ENCODE measurements at regions not wholly inside any gene's neighbourhood (a gene's known extent, or its start where the extent isn't known, plus 50 kb on each side); places are given as distances from the start of the nearest gene placed in this dataset.

DNA sequence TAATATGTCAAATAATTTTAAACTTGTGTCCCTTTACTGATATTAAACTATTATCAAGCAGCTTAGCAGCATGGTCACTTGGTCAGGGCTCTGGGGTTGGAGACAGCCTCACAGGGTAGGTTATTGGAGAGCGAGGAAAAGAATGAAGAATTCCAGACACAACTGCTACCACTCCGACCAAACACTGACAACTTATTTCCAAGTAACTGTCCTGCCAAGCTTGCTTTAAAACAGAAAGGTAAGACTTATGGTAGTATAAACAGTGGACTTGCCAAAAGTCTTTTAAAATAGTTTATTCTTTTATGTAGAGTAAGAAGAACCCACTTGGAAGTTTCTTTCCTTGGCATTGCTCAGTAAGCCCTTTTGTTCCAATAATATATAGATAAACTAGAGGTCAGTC, 364.1 kb downstream of the DEPDC1B start:
- no peak for DNase-seq (ENCODE audit: low spot score)

DNA sequence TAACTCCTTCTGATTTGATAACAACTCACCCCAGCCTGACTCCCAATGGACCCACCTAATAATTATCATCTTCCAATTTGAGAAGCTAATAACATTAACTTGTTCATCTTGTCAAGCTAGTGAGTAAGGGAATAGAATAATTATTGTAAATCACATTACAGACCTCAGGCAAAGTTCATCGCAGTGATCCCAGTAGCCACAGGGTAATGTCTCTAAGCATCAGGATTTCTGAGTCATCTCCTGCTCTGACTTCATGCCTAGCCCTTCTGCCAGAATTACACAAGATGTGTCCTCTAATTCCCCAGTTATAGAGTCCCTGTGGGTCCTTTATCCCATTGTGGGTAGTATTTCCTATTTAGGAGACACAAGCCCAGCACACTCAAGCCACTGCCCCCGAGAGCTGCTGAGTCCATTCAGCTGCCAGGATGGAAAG, 365.7 kb downstream of the DEPDC1B start:
- peak; percentile 61 for DNase-seq (ENCODE audit: low spot score)

DNA sequence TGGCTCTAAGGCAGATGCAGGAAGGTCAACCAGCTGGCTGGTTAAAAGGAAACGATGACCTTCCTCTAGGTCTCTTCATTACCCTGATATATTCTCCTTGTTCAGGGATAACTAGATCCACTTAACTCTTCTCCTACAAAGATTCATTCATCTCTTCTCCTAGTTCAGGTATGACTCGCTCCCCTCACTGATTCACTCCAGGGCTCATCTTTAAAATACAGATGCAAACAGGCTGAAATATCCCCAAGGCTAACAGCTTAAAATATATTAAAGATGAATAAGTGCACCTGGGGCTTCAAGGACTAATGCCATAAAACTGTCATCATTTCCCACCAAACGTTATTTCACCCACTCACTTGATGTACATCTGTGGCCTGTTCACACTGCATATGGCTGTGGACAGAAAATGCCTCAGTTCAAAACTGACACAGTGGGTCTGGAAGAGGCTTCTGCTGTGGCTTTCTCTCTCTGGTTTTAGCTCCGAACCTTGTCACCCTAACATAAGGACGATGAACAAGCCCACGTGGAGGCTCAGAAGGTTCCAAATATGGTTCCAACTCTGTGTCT, 366.9 kb downstream of the DEPDC1B start:
- DNase-seq (ENCODE audit: low spot score), result peak; percentile 46

DNA sequence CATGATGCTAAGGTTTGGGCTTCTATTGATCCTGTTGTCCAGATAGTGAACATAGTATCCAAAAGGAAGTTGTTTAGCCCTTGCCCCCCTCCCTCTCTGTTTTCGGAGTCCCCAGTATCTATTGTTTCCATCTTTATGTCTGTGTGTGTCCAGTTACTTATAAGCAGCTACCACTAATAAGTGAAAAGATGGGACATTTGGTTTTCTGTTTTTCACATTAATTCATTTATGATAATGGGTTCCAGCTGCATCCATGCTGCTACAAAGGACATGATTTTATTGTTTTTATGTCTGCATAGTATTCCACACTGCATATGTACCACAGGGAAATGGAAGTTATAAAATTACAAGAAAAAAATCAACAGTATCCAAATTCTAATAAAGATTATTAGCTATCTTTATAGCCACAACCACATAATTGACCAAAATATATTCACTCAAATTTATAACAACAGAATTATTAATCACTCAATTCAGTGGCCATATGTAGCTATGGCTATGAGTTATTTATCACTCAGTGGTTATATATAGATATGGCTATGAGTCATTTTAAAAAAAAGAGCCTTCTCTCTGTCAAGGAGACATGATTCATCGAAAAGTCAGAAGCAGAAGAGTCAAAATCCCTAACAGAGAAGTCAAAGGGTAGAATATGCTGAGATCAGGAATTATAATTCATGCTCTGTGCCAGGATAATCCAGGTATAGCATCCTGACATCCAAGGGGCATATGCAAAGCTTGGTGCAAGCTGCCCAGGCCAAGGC, 367.5 kb downstream of the DEPDC1B start:
- DNase-seq (ENCODE audit: low spot score), result peak; percentile 62

DNA sequence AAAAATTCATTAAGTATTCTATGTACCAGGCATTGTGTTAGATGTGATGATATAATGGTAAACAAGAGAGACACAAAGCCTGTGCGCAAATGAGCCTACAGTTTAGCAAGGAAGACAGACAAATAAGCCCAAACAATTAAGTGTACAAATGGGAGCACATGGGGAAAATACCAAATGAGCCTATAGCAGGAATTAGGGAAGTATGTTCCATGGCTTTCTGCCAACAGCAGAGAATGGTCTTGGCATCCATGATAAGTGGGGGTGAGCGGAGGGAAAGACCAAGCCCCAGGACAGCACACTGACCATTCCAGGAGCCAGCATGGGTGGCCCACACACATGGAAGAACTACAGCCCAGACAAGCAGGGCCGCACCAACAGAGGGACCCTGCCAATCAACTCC, 369.7 kb downstream of the DEPDC1B start:
- DNase-seq (ENCODE audit: low spot score), result no peak

DNA sequence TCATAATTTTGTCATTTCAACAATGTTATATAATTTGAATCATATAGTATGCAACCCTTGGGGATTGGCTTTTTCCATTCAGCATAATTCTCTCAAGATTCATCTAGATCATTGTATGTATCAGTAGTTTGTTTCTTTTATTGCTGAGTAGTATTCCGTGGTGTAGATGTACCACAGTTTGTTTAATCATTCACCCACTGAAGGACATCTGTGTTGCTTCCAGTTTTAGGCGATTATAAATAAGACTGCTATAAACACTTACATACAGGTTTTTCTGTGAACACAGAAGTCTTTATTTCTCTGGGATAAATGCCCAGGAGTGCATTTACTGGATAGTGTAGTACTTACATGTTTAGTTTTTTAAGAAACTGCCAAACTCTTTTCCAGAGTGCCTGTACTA, 374.1 kb downstream of the DEPDC1B start:
- no peak for DNase-seq (ENCODE audit: low spot score)

DNA sequence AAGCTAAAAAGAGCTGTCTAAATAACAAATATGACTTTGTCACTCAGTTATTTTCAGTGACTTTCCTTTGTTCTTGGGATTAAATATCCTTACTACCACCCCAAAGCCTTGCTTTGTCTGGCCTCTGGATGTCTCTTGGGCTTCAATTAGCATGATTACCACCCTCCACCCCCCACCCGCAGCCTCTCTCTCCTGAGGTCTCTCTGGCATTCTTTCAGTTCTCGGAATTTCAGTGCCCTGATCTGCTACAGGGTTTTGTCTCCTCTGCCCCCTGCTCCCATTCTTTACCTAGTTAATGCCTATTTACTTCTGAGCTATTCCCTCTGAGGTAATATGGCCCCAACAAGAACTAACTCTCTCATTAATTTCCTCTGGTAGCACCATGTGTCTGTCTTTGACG, 376.4 kb downstream of the DEPDC1B start:
- DNase-seq (ENCODE audit: low spot score), result no peak

DNA sequence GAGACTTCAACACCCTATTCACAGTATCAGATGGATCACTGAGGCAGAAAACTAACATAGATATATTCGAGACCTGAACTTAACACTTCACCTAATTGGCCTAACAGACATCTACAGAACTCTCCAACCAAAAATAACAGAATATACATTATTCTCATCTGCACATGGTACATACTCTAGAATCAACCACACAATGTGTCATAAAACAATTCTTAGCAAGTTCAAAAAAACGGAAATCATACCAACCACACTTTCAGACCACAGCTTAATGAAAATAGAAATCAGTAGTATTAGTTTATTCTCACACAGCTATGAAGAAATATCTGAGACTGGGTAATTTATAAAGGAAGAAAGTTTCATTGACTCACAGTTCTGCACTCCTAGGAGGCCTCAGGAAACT, 387.9 kb downstream of the DEPDC1B start:
- no peak for DNase-seq (ENCODE audit: low spot score)

DNA sequence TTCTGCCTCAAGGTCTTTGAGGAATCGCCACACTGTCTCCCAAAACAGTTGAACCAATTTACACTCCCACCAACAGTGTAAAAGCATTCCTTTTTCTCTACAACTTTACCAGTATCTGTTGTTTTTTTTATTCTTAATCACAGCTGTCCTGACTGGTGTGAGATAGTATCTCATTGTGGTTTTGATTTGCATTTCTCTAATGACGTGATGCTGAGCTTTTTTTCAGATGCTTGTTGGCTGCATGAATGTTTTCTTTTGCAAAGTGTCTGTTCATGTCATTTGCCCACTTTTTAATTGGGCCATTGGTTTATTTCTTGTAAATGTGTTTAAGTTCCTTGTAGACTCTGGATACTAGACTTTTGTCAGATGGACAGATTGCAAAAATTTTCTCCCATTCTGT, 400.0 kb downstream of the DEPDC1B start:
- no peak for DNase-seq (ENCODE audit: low spot score)

DNA sequence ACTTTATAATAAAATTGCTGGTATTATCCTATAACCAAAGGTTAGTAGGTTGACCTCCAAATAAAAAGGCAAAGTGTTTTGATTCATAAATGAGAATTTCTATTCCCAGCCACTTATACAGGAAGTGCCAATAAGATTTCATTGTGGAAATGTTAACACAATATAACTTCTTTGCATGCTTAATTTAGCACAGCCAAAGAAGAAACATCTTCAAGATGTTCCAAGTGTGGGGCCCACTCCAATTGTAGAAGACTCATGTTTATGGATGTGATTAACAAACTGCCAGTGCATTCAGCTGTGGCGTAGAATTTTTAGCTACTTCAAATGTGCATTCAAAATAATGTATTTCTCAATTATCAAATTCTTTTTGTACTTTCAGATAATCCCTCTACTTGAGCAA, 402.3 kb downstream of the DEPDC1B start:
- no peak for DNase-seq (ENCODE audit: low spot score)

DNA sequence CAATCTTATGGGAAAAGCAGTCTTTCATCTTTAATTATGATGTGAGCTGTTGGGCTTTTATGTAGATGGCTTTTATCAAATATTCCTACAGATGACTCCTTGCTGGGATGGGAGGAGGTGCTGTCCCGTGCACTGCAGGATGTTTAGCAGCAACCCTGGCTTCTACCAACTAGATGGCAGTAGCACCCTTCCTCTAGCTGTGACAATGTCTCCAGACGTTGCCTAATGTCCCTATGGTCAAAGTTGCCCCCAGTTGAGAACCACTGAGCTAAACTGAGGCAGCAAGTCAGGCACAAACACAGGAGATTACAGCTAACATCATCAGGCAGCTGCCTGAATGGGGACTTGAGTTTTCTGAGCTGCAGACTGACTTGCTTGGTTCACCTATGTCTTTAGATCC, 401.9 kb upstream of the PDE4D start:
- DNase-seq (ENCODE audit: low spot score), result peak; percentile 54

DNA sequence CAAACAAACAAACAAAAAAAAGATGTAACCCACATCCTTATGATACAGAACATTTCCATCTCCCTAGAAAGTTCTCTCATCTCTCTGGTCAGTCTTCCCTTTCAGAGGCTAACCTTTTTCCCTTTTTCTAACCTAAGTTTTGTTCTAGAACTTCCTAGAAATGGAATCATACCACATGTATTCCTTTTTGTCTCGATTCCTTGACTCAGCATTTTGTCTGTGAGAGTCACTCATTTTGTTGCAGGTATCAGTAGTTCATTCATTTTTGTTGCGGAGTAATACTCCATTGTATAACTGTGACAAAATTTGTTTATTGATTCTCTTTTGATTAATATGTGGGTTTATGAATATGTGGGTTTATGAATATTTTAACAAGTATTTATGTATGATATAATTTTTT, 400.0 kb upstream of the PDE4D start:
- no peak for DNase-seq (ENCODE audit: low spot score)

DNA sequence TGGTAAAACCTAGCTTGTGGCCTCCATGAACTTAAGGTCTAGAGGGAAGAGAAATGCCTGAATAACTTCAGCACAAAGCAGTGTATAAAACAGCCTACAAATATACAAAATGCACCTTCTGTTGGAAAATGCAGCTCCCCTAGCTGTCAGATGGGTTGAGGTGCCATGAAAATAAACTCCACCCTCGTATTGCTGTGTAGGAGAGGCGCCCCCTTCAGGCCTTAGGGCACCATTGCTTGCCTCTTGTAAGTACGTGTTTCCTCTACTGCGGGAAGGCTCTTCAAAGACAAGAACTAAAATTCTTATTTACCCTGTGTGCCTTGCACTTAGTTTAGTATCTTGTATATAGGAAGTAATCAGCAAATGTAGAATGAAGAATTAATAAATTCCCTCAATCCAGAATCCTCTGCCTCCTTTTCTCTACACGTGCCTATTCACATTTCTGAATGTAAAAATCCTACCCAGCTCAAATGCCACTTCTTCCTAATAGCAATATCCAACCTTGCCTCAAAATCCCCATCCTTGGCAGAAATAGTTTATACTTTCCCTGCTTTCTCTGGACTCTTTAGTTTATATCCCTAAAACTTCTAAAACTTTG, 393.7 kb upstream of the PDE4D start:
- peak; percentile 71 for DNase-seq (ENCODE audit: low spot score)

DNA sequence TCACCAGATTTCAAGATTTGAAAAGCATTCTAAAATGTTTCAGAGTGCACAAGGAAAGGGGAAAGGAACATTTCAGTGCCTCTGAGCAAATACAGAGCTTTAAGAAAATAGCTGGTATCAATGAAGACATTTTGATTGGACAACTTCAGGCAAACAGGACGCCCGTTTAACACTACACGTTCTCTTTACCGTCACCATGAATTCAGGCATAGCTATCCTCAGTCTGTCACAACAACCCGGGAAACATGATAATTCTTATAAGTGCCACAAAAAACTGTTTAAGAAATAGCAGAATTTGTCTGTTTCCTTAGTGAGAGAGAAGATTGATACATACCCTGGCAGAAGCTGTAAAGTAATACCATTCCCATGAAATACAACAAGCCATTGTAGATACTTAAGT, 392.4 kb upstream of the PDE4D start:
- no peak for DNase-seq (ENCODE audit: low spot score)

DNA sequence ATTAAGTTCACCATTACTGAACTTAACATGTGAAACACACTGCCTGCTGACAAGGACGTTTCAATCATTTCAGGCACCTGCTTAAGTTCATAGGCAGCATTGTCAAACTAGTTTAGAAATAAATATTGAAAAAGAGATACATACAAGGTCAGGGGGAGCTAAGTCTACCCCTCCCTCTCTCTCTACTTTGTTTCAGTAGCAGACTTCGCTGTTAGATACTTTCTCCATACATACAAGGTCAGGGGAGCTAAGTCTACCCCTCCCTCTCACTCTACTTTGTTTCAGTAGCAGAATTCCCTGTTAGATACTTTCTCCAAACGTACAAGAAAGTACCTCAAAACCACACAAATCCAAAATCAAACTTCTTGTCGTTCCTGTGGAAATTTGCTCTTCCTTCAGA, 387.4 kb upstream of the PDE4D start:
- no peak for DNase-seq (ENCODE audit: low spot score)

DNA sequence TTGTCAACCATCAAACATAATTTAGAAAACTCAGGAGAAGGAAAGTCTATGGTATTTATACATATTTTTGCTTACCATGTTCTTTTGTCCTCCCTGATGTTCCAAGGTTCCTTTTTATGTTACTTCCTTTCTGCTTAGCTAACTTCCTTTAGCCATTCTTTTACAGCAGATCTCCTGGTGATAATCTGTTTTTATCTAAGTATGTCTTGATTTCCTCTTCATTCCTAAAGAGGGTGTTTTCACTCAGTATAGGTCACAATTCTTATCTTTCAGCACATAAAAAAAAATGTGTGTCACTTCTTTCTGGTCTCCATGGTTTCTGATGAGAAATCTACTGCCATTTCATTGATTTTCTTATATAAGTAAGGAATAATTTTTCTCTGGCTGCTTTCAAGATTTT, 384.4 kb upstream of the PDE4D start:
- no peak for DNase-seq (ENCODE audit: low spot score)

DNA sequence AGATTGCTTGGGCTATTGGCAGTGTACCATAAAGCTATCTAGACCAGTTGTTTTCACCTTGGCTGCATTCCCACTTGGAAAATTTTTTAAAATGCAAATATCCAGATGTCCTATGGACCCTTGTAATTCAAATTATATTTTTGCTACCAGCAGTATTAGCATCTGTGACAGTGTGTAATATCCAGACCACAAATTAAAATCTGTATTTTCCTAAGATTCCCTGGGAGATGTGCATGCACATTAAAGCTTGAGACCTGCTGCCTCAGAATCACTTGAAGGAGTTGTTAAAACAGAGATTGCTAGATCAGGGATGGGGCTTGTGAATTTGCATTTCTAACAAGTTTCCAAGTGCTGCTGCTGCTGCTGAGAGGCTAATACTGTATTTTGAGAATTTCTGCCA, 381.2 kb upstream of the PDE4D start:
- DNase-seq (ENCODE audit: low spot score), result no peak

DNA sequence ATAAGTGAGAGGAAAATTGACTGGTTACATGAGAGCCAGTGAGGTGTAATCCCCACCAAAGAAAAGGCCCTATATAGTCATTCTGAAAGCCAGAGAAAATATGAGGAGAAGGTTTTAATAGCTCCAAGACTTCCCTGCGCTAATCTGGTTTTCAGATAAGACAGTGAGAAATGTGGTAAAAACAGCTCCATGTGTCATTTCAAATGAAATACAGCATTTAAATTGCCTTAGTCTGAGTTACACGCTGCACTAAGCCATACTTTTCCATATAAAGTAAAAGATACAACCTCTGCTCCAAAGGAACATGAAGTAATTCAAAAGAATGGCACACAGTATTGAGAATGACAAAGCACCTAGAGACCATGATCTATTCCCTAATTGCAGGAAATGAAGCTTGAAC, 378.0 kb upstream of the PDE4D start:
- no peak for DNase-seq (ENCODE audit: low spot score)

DNA sequence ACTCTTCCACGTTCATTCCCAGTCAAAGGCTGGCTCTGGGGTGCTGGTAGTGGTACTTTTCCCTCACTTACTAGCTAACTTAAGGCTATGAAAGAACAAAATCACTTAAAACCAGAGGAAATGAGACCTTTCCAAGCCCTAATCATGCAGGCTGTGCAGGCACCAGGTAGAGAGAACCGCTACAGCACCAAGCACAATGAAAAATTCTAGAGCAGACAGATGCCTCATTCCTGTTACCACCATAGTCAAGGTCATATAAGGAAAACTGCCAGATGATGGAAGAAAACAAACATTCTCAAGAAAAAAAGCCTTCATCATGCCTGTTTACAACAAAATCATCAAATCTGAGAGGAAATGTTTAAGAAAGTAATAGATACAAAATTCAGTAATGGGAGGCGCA, 374.4 kb upstream of the PDE4D start:
- DNase-seq (ENCODE audit: low spot score), result no peak

DNA sequence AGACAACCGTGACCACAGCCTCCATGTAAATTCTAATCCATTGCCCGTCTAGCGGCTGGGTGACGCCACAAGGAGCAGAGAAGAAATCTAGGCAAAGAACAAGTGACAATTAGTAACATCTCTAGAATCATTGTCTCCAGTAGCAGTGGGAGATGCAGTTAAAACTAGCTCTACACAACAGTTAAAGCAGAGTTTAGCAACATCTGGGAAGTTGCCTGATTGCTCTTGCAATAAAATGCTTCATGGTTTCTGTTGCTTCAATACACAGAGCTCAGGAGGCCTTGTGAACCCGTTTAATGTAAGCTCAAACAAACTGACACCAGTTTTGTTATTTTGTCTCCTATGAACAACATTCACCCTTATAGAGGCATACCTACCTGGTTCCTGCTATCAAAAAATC, 369.8 kb upstream of the PDE4D start:
- DNase-seq (ENCODE audit: low spot score), result no peak

DNA sequence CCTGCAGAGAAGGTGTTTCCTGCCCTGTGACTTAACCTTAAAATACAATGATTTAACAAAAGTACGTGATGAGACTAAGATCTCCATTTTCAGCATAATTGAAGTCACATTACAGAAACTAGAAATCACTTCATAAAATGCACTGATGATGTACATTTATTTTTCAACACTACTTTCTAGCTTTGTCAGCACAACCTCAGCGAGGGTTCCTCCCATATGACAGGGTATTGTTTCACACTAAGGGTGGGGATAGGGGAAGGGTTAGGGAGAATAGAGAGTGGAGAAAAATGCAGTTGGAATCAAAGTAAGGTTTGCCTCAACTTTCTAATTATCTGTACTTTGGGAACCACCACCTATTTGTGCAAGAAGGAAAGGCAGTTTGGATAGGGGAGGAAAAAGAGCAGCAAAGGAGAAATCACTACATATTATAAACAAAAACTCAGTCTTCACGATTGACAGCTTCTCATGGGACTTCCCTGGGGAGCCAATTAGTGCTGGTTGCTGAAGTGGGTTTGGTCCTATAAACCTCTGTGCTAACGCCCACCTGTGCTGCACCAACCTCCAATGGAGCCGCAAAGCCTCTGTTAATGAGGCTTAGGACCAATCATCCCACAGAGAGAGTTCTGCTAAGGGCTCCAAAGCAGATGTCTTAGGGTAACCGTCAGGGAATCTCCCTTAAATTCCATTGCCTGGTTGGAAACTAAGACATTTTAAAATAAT, 369.2 kb upstream of the PDE4D start:
- no peak for DNase-seq (ENCODE audit: low spot score)

DNA sequence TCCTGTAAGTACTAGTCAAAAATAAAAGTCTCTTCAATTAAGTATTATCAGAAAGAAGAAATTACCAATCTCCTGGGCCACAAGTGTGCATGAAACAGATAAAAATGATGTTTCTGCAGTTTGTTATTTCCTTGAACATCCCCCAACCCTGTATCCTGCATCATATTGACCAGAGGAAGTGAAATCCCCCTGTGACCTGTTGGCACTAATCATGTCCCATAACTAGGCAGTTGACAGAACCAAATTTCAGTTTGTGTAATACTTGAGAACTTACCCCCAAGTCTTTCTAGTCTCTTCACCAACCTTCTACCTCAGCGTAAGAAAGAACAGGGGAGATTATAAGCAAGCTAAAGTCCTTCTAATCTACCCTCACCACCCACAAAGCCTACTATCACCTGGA, 368.2 kb upstream of the PDE4D start:
- DNase-seq (ENCODE audit: low spot score), result no peak

DNA sequence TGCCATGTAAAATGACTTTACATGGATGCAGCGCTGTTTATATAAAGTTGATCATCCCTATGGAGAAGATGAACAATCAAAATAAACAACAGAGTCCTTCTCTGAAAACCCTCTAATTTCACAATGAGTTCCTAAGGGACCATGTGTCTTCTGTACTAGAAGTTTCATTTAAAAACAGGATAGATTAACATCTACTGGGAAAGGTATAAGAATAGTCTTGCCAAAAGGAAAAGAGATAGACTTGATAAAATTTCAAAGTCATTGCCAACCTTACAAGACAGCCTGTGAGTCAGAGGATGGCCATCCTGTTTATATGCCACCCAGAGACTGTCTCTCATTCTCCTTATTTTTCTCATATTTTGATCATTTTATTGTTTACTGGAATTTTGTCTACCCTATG, 367.1 kb upstream of the PDE4D start:
- peak; percentile 2 for DNase-seq (ENCODE audit: low spot score)
